Esophagus squamous epithelium (tissue), 5 donors: ENCODE measurements at regions not wholly inside any gene's neighbourhood (a gene's known extent, or its start where the extent isn't known, plus 50 kb on each side); places are given as distances from the start of the nearest gene placed in this dataset.

ENCODE experiments used
- DNase-seq: peaks from one replicate; lab custom pipeline; 2025; lab: John Stamatoyannopoulos, UW
- H3K27ac ChIP-seq, 4 donors: fragments of 200-600 bp; sonication (generic); one replicate each; pipeline ENCODE4 v1.5.1; 2016 to 2019; ENCODE audit warnings: mild to moderate bottlenecking in 1 of 4
- H3K27me3 ChIP-seq, 4 donors: fragments of 200-600 bp; sonication (generic); 1 replicate in 3 of 4; 2 replicates in 1 of 4; pipeline versions ENCODE4 v1.5.1 to v1.6.0; 2017 to 2021; ENCODE audit warnings: antibody characterized with exemption in 1 of 4
- H3K36me3 ChIP-seq, 3 donors: fragments of 200-600 bp; sonication (generic); one replicate each; pipeline ENCODE4 v1.5.1; 2016 to 2019
- H3K4me1 ChIP-seq, 3 donors: fragments of 200-600 bp; sonication (generic); one replicate each; pipeline ENCODE4 v1.5.1; 2017 to 2019
- H3K4me3 ChIP-seq, 4 donors: fragments of 200-600 bp; sonication (generic); 1 replicate in 3 of 4; 2 replicates in 1 of 4; pipeline ENCODE4 v1.5.1; 2016 to 2019; ENCODE audit warnings: mild to moderate bottlenecking in 2 of 4, moderate library complexity in 1 of 4
- H3K9me3 ChIP-seq, 3 donors: fragments of 200-600 bp; sonication (generic); one replicate each; pipeline ENCODE4 v1.5.1; 2016 to 2019
- CTCF ChIP-seq, 6 experiments: fragments of 450-650 bp in 4 of 6; fragments of 200-600 bp in 2 of 6; sonication (generic) in 2 of 6; IDR thresholded peaks; one replicate each; pipeline ENCODE4 v1.5.1; 2016 to 2019; ENCODE audit warnings: antibody characterized with exemption in 6 of 6, mild to moderate bottlenecking in 4 of 6, moderate library complexity in 4 of 6
- POLR2A ChIP-seq, 4 donors: fragments of 450-650 bp; IDR thresholded peaks; one replicate each; pipeline ENCODE4 v1.6.1; 2017; ENCODE audit warnings: antibody characterized with exemption in 4 of 4, mild to moderate bottlenecking in 4 of 4, moderate library complexity in 3 of 4
- whole genome bisulfite sequencing, 2 donors: methylation state at CpG; one replicate each; pipeline ENCODE4 v1.1.5; 2018; 5-methylcytosine and 5-hydroxymethylcytosine counted together
- intact Hi-C: fragments of 100-400 bp; cut with DNase I; formaldehyde crosslinking; loops from one replicate; pipeline ENCODE4 v1.15.0; 2022
- donor health status: DM: yes; HTN: yes; CAD: no.

GRCh38 chr6:144999127-144999526 is 714.0 kb downstream of the UTRN start:
- WGBS, 2 donors, result 67 to 73% methylated on average over 1 of the region's 1 CpG
- no peak for TF ChIP-seq POLR2A (IDR thresholded peaks at IDR 0.05)
- no peak for TF ChIP-seq CTCF (IDR thresholded peaks at IDR 0.05)
- no peaks in the 10 kb centered on the region for H3K9me3 ChIP-seq
- H3K4me3 ChIP-seq, result no peak overlapping the region
- H3K27me3 ChIP-seq, result no peaks in the 10 kb centered on the region
- H3K36me3 ChIP-seq, result no peaks in the 10 kb centered on the region
- intact Hi-C loops, result no loop called here
- no peak for DNase-seq
- H3K27ac ChIP-seq, result no peak overlapping the region
- no peaks in the 10 kb centered on the region for H3K4me1 ChIP-seq

- DNase-seq, result no peak
- Histone ChIP-seq H3K4me1 (no peaks in the 10 kb centered on the region), H3K4me3 (no peak overlapping the region), H3K27ac (no peak overlapping the region), H3K27me3 (no peaks in the 10 kb centered on the region), H3K36me3 (no peaks in the 10 kb centered on the region), H3K9me3 (no peaks in the 10 kb centered on the region)
- 56 to 68% methylated on average over 2 of the region's 2 CpGs for WGBS, 2 donors
- TF ChIP-seq CTCF (IDR thresholded peaks at IDR 0.05) (no peak), POLR2A (IDR thresholded peaks at IDR 0.05) (no peak)
- intact Hi-C loops, result no loop called here
Observed at GRCh38 chr6:145003145-145003544, 718.0 kb downstream of the UTRN start.

GRCh38 chr6:145006914-145007313 is 721.8 kb downstream of the UTRN start:
- no peak for DNase-seq

GRCh38 chr6:145008715-145009114 is 723.6 kb downstream of the UTRN start:
- DNase-seq, result no peak
- H3K27ac ChIP-seq, result no peak overlapping the region
- H3K4me1 ChIP-seq, result no peaks in the 10 kb centered on the region
- H3K9me3 ChIP-seq, result no peaks in the 10 kb centered on the region
- 65 to 68% methylated on average over 3 of the region's 3 CpGs for WGBS, 2 donors
- intact Hi-C loops, result no loop called here
- H3K4me3 ChIP-seq, result no peak overlapping the region
- H3K36me3 ChIP-seq, result no peaks in the 10 kb centered on the region
- no peaks in the 10 kb centered on the region for H3K27me3 ChIP-seq
- no peak for TF ChIP-seq CTCF (IDR thresholded peaks at IDR 0.05)

More at GRCh38 chr6:145006914-145007313, 721.8 kb downstream of the UTRN start:
- Histone ChIP-seq H3K27me3 (no peaks in the 10 kb centered on the region), H3K4me1 (no peaks in the 10 kb centered on the region), H3K27ac (no peak overlapping the region), H3K36me3 (no peaks in the 10 kb centered on the region), H3K9me3 (no peaks in the 10 kb centered on the region), H3K4me3 (no peak overlapping the region)
- TF ChIP-seq POLR2A (IDR thresholded peaks at IDR 0.05), result no peak
- no peak for TF ChIP-seq CTCF (IDR thresholded peaks at IDR 0.05)
- intact Hi-C loops, result no loop called here
- WGBS, 2 donors, result 83 to 84% methylated on average over 6 of the region's 6 CpGs

GRCh38 chr6:145009711-145010110 is 724.6 kb downstream of the UTRN start:
- no peaks in the 10 kb centered on the region for H3K36me3 ChIP-seq
- no peaks in the 10 kb centered on the region for H3K4me1 ChIP-seq
- no peaks in the 10 kb centered on the region for H3K9me3 ChIP-seq
- no peak for TF ChIP-seq POLR2A (IDR thresholded peaks at IDR 0.05)
- no peak for TF ChIP-seq CTCF (IDR thresholded peaks at IDR 0.05)
- DNase-seq, result no peak
- no peak overlapping the region for H3K4me3 ChIP-seq
- intact Hi-C loops, result no loop called here
- H3K27ac ChIP-seq, result no peak overlapping the region
- no peaks in the 10 kb centered on the region for H3K27me3 ChIP-seq
